Type B pancreatic cell (in vitro differentiated cells): ENCODE measurements at regions not wholly inside any gene's neighbourhood (a gene's known extent, or its start where the extent isn't known, plus 50 kb on each side); places are given as distances from the start of the nearest gene placed in this dataset.
"Not testable (repeated sequence)": the region's sequence is repeated elsewhere in the genome, so short reads cannot be mapped to it uniquely, and the experiment has no call there.

Experiments used
- DNase-seq: peaks from one replicate; pipeline ENCODE4 v3.0.0; 2021; ENCODE audit warnings: mixed read lengths; ENCODE audit not compliant: unreplicated experiment; ENCODE audit errors: extremely low spot score
- H3K27ac Mint-ChIP-seq: 2 replicates; pipeline ENCODE4 v1.8.0; 2021; ENCODE audit warnings: mild to moderate bottlenecking, mixed read lengths
- H3K27me3 Mint-ChIP-seq: 2 replicates; pipeline ENCODE4 v1.8.0; 2021; ENCODE audit warnings: mixed read lengths
- H3K36me3 Mint-ChIP-seq: 2 replicates; pipeline ENCODE4 v1.8.0; 2021; ENCODE audit warnings: mixed read lengths
- H3K4me1 Mint-ChIP-seq: one replicate; pipeline ENCODE4 v1.8.0; 2021; ENCODE audit warnings: mixed read lengths; ENCODE audit not compliant: unreplicated experiment
- H3K4me3 Mint-ChIP-seq: 2 replicates; pipeline ENCODE4 v1.8.0; 2021; ENCODE audit warnings: mild to moderate bottlenecking, mixed read lengths
- H3K9me3 Mint-ChIP-seq: 2 replicates; pipeline ENCODE4 v1.8.0; 2021; ENCODE audit warnings: mixed read lengths
- CTCF ChIP-seq: fragments of 200-600 bp; sonication (generic); conservative IDR thresholded peaks from 2 replicates; pipeline ENCODE4 v1.5.0; 2021; ENCODE audit warnings: antibody characterized with exemption, mild to moderate bottlenecking

GRCh38 chr16:50490828-50491227, 57.4 kb upstream of the NKD1 start:
- peak; percentile 37 for TF ChIP-seq CTCF
- Mint-ChIP-seq H3K4me1 (no peaks in the 10 kb centered on the region), H3K4me3 (no peak overlapping the region)

GRCh38 chr16:50489182-50489581, 59.0 kb upstream of the NKD1 start:
- Mint-ChIP-seq H3K27me3 (peaks cover 6% of the 10 kb centered on the region), H3K9me3 (peaks cover 3% of the 10 kb centered on the region), H3K27ac (no peak overlapping the region), H3K4me1 (no peaks in the 10 kb centered on the region), H3K36me3 (no peaks in the 10 kb centered on the region), H3K4me3 (no peak overlapping the region)
- DNase-seq, result peak; percentile 27
- no peak for TF ChIP-seq CTCF

More at GRCh38 chr16:50490828-50491227, 57.4 kb upstream of the NKD1 start:
- Mint-ChIP-seq H3K27me3 (peaks cover 3% of the 10 kb centered on the region), H3K27ac (no peak overlapping the region), H3K36me3 (no peaks in the 10 kb centered on the region), H3K9me3 (no peaks in the 10 kb centered on the region)
- DNase-seq, result no peak

GRCh38 chr16:50487528-50487927, 60.7 kb upstream of the NKD1 start:
- no peak for DNase-seq
- H3K9me3 Mint-ChIP-seq, result peaks cover 8% of the 10 kb centered on the region
- no peak overlapping the region for H3K4me3 Mint-ChIP-seq
- H3K27ac Mint-ChIP-seq, result no peak overlapping the region
- H3K36me3 Mint-ChIP-seq, result peaks cover 4% of the 10 kb centered on the region
- no peaks in the 10 kb centered on the region for H3K4me1 Mint-ChIP-seq
- no peak for TF ChIP-seq CTCF
- H3K27me3 Mint-ChIP-seq, result peaks cover 6% of the 10 kb centered on the region

- not testable (repeated sequence) for H3K36me3 Mint-ChIP-seq
Measured at GRCh38 chr16:50486162-50486561, 62.0 kb upstream of the NKD1 start.

GRCh38 chr16:50485232-50485631, 63.0 kb upstream of the NKD1 start:
- no peaks in the 10 kb centered on the region for H3K4me1 Mint-ChIP-seq
- DNase-seq, result no peak
- no peak overlapping the region for H3K4me3 Mint-ChIP-seq
- H3K27me3 Mint-ChIP-seq, result peaks cover 6% of the 10 kb centered on the region
- peaks cover 8% of the 10 kb centered on the region for H3K9me3 Mint-ChIP-seq
- no peak overlapping the region for H3K27ac Mint-ChIP-seq
- no peak for TF ChIP-seq CTCF
- peaks cover 4% of the 10 kb centered on the region for H3K36me3 Mint-ChIP-seq

More at GRCh38 chr16:50486162-50486561, 62.0 kb upstream of the NKD1 start:
- not testable (repeated sequence) for H3K9me3 Mint-ChIP-seq, H3K27ac Mint-ChIP-seq, H3K27me3 Mint-ChIP-seq, DNase-seq, H3K4me1 Mint-ChIP-seq, H3K4me3 Mint-ChIP-seq

GRCh38 chr16:50482271-50482670, 65.9 kb upstream of the NKD1 start:
- no peak overlapping the region for H3K4me3 Mint-ChIP-seq
- no peak for DNase-seq
- H3K4me1 Mint-ChIP-seq, result peaks cover 14% of the 10 kb centered on the region
- peaks cover 6% of the 10 kb centered on the region for H3K27me3 Mint-ChIP-seq
- no peak overlapping the region for H3K27ac Mint-ChIP-seq
- no peak for TF ChIP-seq CTCF
- peaks cover 4% of the 10 kb centered on the region for H3K36me3 Mint-ChIP-seq
- peaks cover 8% of the 10 kb centered on the region for H3K9me3 Mint-ChIP-seq
